Ureter (tissue), 1 donor: ENCODE measurements at regions not wholly inside any gene's neighbourhood (a gene's known extent, or its start where the extent isn't known, plus 50 kb on each side); places are given as distances from the start of the nearest gene placed in this dataset.

Source experiments
- DNase-seq: peaks from one replicate; pipeline ENCODE4 v3.0.0-alpha.2; 2020; ENCODE audit warnings: low spot score
- donor health status: DM: yes; HTN: yes; CAD: no.

- no peak for DNase-seq
These were observed 2603.2 kb downstream of the PCDH7 start for GRCh38 chr4:33323393-33323792.

GRCh38 chr4:33334416-33334815, 2614.2 kb downstream of the PCDH7 start:
- no peak for DNase-seq

GRCh38 chr4:33339762-33340161, 2619.6 kb downstream of the PCDH7 start:
- no peak for DNase-seq

GRCh38 chr4:33340168-33340567, 2620.0 kb downstream of the PCDH7 start:
- DNase-seq, result no peak

- DNase-seq, result no peak
These were observed 2629.2 kb downstream of the PCDH7 start for GRCh38 chr4:33349376-33349775.

- DNase-seq, result no peak
These were observed 2637.0 kb downstream of the PCDH7 start for GRCh38 chr4:33357121-33357520.

- DNase-seq, result no peak
These were observed 2649.3 kb downstream of the PCDH7 start for GRCh38 chr4:33369446-33369845.

- DNase-seq, result no peak
These were observed 2661.6 kb downstream of the PCDH7 start for GRCh38 chr4:33381816-33382215.

- DNase-seq, result no peak
These were observed 2666.6 kb downstream of the PCDH7 start for GRCh38 chr4:33386764-33387163.

- DNase-seq, result no peak
These were observed 2670.8 kb downstream of the PCDH7 start for GRCh38 chr4:33390976-33391375.

- DNase-seq, result no peak
These were observed 2675.7 kb downstream of the PCDH7 start for GRCh38 chr4:33395731-33396485.

- DNase-seq, result no peak
These were observed 2680.3 kb downstream of the PCDH7 start for GRCh38 chr4:33400504-33400903.

- DNase-seq, result no peak
These were observed 2687.3 kb downstream of the PCDH7 start for GRCh38 chr4:33407496-33407895.

- no peak for DNase-seq
These were observed 2691.0 kb downstream of the PCDH7 start for GRCh38 chr4:33411182-33411581.

GRCh38 chr4:33421887-33422286, 2701.7 kb downstream of the PCDH7 start:
- no peak for DNase-seq

- DNase-seq, result no peak
These were observed 2702.5 kb downstream of the PCDH7 start for GRCh38 chr4:33422656-33423055.

GRCh38 chr4:33425936-33426335, 2705.8 kb downstream of the PCDH7 start:
- DNase-seq, result no peak

GRCh38 chr4:33427676-33428075, 2707.5 kb downstream of the PCDH7 start:
- DNase-seq, result no peak

- DNase-seq, result no peak
These were observed 2709.8 kb downstream of the PCDH7 start for GRCh38 chr4:33429971-33430370.

- DNase-seq, result no peak
These were observed 2717.2 kb downstream of the PCDH7 start for GRCh38 chr4:33437406-33437805.

GRCh38 chr4:33446953-33447352, 2726.8 kb downstream of the PCDH7 start:
- no peak for DNase-seq

- no peak for DNase-seq
These were observed 2728.8 kb downstream of the PCDH7 start for GRCh38 chr4:33448948-33449347.

- DNase-seq, result no peak
These were observed 2733.3 kb downstream of the PCDH7 start for GRCh38 chr4:33453436-33453835.

- DNase-seq, result no peak
These were observed 2733.7 kb downstream of the PCDH7 start for GRCh38 chr4:33453916-33454315.
